Hematopoietic multipotent progenitor cell treated with erythropoietin and hydrocortisone succinate and interleukin-3 and kit ligand, for 17 days (in vitro differentiated cells): ENCODE measurements at regions not wholly inside any gene's neighbourhood (a gene's known extent, or its start where the extent isn't known, plus 50 kb on each side); places are given as distances from the start of the nearest gene placed in this dataset.

Experiments
- DNase-seq: peaks from one replicate; pipeline ENCODE4 v3.0.0-alpha.2; 2015; ENCODE audit warnings: low spot score

GRCh38 chr11:59302991-59303390, 55.7 kb upstream of the OR5AN1 start:
- DNase-seq = no peak

- DNase-seq = no peak
These were observed 63.3 kb upstream of the OR5AN1 start for GRCh38 chr11:59295435-59295834.

GRCh38 chr11:59292611-59293010, 66.1 kb upstream of the OR5AN1 start:
- DNase-seq = no peak

- DNase-seq = no peak
These were observed 67.5 kb upstream of the OR5AN1 start for GRCh38 chr11:59291228-59291627.

GRCh38 chr11:59289356-59290181, 69.1 kb upstream of the OR5AN1 start:
- DNase-seq = no peak

- no peak for DNase-seq
These were observed 72.9 kb upstream of the OR5AN1 start for GRCh38 chr11:59285716-59286260.

GRCh38 chr11:59284773-59285129, 72.0 kb upstream of the MPEG1 start:
- no peak for DNase-seq

- peak; percentile 8 for DNase-seq
These were observed 71.4 kb upstream of the MPEG1 start for GRCh38 chr11:59283825-59284772.

- no peak for DNase-seq
These were observed 70.6 kb upstream of the MPEG1 start for GRCh38 chr11:59283311-59283710.

- DNase-seq = no peak
These were observed 68.5 kb upstream of the MPEG1 start for GRCh38 chr11:59281177-59281576.

- no peak for DNase-seq
These were observed 60.7 kb upstream of the MPEG1 start for GRCh38 chr11:59273373-59273841.

GRCh38 chr11:59272771-59273372, 60.1 kb upstream of the MPEG1 start:
- DNase-seq = no peak

- DNase-seq = no peak
These were observed 59.1 kb upstream of the MPEG1 start for GRCh38 chr11:59271811-59272327.

- no peak for DNase-seq
These were observed 58.6 kb upstream of the MPEG1 start for GRCh38 chr11:59271247-59271755.

- no peak for DNase-seq
These were observed 55.2 kb upstream of the MPEG1 start for GRCh38 chr11:59267736-59268475.

- DNase-seq = no peak
These were observed 54.5 kb upstream of the MPEG1 start for GRCh38 chr11:59267196-59267595.

- DNase-seq = no peak
These were observed 53.8 kb upstream of the MPEG1 start for GRCh38 chr11:59266491-59266890.

- DNase-seq = no peak
These were observed 53.0 kb upstream of the MPEG1 start for GRCh38 chr11:59265735-59266134.

GRCh38 chr11:59264736-59265135, 52.0 kb upstream of the MPEG1 start:
- DNase-seq = no peak

GRCh38 chr11:59263225-59263894, 50.6 kb upstream of the MPEG1 start:
- DNase-seq = no peak
